GM12878 (cell line): ENCODE measurements at regions not wholly inside any gene's neighbourhood (a gene's known extent, or its start where the extent isn't known, plus 50 kb on each side); places are given as distances from the start of the nearest gene placed in this dataset.

Source experiments
- ATAC-seq: fragments of 200-7000 bp; cut with Tn5 transposase; 3 replicates; pipeline ENCODE4 v1.9.1; 2020; ENCODE audit warnings: mild to moderate bottlenecking, moderate library complexity
- BruUV-seq: library from RNA; stranded (reverse); fragments of 400-500 nt; replicated peaks from 2 replicates; lab custom pipeline; 2021; lab: Mats Ljungman, UMichigan
- CTCF ChIA-PET: fragments of 300-600 bp; sonication (Branson Sonifier 250); formaldehyde crosslinking; extraction: SDS; loops from one replicate; lab custom pipeline; 2021; ENCODE audit warnings: inconsistent platforms; lab: Yijun Ruan, JAX
- POLR2A ChIA-PET: fragments of 350-600 bp; formaldehyde crosslinking; extraction: SDS; loops from one replicate; lab custom pipeline; 2021; ENCODE audit warnings: inconsistent platforms; lab: Charles Lee
- RAD21 ChIA-PET: fragments of 300-600 bp; sonication (Branson Sonifier 250); formaldehyde crosslinking; loops from one replicate; lab custom pipeline; 2023; ENCODE audit warnings: antibody characterized with exemption; ENCODE audit not compliant: unreplicated experiment; lab: Charles Lee
- SMC1A ChIA-PET: fragments of 300-600 bp; sonication (Branson Sonifier 250); formaldehyde crosslinking; loops from one replicate; lab custom pipeline; 2023; ENCODE audit not compliant: unreplicated experiment, uncharacterized antibody; lab: Charles Lee
- DNase-seq: peaks from one replicate; pipeline ENCODE4 v3.0.0-alpha.2; 2011; ENCODE audit warnings: low read depth, low spot score
- FAIRE-seq: peaks from 3 replicates; lab custom pipeline; 2011; peaks lifted over from hg19 to GRCh38; lab: Jason Lieb, UNC
- H2AFZ ChIP-seq: 2 replicates; pipeline ENCODE4 v1.6.0; 2011; ENCODE audit warnings: low read depth, low read length, control low read depth; ENCODE audit not compliant: control insufficient read depth
- H3K27ac ChIP-seq: 2 replicates; pipeline ENCODE4 v1.5.1; 2011; ENCODE audit warnings: control low read depth; ENCODE audit not compliant: control insufficient read depth, insufficient read depth
- H3K27me3 ChIP-seq, 2 experiments: replicated peaks in 1 of 2; 2 replicates each; pipeline versions ENCODE4 v1.6.0 to v1.6.1; 2011; ENCODE audit warnings: low read length in 1 of 2; ENCODE audit not compliant: control insufficient read depth in 2 of 2, insufficient read depth in 2 of 2
- H3K36me3 ChIP-seq, 2 experiments: 2 replicates each; pipeline ENCODE4 v1.5.1; 2011; ENCODE audit warnings: low read length in 1 of 2; ENCODE audit not compliant: control insufficient read depth in 2 of 2, insufficient read depth in 2 of 2
- H3K4me1 ChIP-seq: 2 replicates; pipeline ENCODE4 v1.6.1; 2011; ENCODE audit warnings: mild to moderate bottlenecking, low read length, moderate library complexity, mixed read lengths; ENCODE audit not compliant: control insufficient read depth, insufficient read depth
- H3K4me2 ChIP-seq: 2 replicates; pipeline ENCODE4 v1.6.0; 2011; ENCODE audit warnings: control low read depth; ENCODE audit not compliant: control insufficient read depth, insufficient read depth
- H3K4me3 ChIP-seq: fragments of 200-600 bp; sonication (generic); 2 replicates; pipeline ENCODE4 v1.5.1; 2016
- H3K79me2 ChIP-seq: 2 replicates; pipeline ENCODE4 v1.6.0; 2011; ENCODE audit warnings: low read length; ENCODE audit not compliant: control insufficient read depth, insufficient read depth
- H3K9ac ChIP-seq: 2 replicates; pipeline ENCODE4 v1.8.0; 2011; ENCODE audit warnings: low read length, control low read depth, mixed read lengths; ENCODE audit not compliant: control insufficient read depth, insufficient read depth
- H3K9me3 ChIP-seq: replicated peaks from 3 replicates; pipeline ENCODE4 v1.5.1; 2011; ENCODE audit warnings: mild to moderate bottlenecking, low read length; ENCODE audit not compliant: control insufficient read depth, insufficient read depth
- H4K20me1 ChIP-seq: 2 replicates; pipeline ENCODE4 v1.6.0; 2011; ENCODE audit not compliant: control insufficient read depth, insufficient read depth
- ATF2 ChIP-seq: IDR thresholded peaks from 2 replicates; pipeline ENCODE4 v1.6.1; 2012; ENCODE audit warnings: low read length, inconsistent platforms
- ATF7 ChIP-seq: fragments of 450-650 bp; IDR thresholded peaks from 2 replicates; pipeline ENCODE4 v1.6.1; 2016; ENCODE audit warnings: low read depth, mild to moderate bottlenecking
- BHLHE40 ChIP-seq, 2 experiments: fragments of 450-650 bp in 1 of 2; IDR thresholded peaks; 2 replicates each; pipeline ENCODE4 v1.6.1; 2011 to 2017; ENCODE audit warnings: low read depth in 2 of 2, borderline replicate concordance in 1 of 2, improper control_type of control experiment in 1 of 2, low read length in 1 of 2, mild to moderate bottlenecking in 1 of 2
- CBFB ChIP-seq: IDR thresholded peaks from 2 replicates; pipeline ENCODE4 v1.6.1; 2016; ENCODE audit warnings: antibody characterized with exemption, low read depth
- CTCF ChIP-seq, 3 experiments: IDR thresholded peaks in 2 of 3; conservative IDR thresholded peaks in 1 of 3; 2 replicates each; pipeline ENCODE4 v1.5.1; 2011; ENCODE audit warnings: low read depth in 3 of 3, low read length in 3 of 3, mild to moderate bottlenecking in 3 of 3, control low read depth in 2 of 3, moderate library complexity in 2 of 3, inconsistent platforms in 1 of 3, mixed read lengths in 1 of 3; ENCODE audit not compliant: control insufficient read depth in 2 of 3, insufficient read depth in 1 of 3; ENCODE audit errors: extremely low read depth in 1 of 3
- E2F8 ChIP-seq: fragments of 450-650 bp; IDR thresholded peaks from 2 replicates; pipeline ENCODE4 v1.6.1; 2018; ENCODE audit warnings: mild to moderate bottlenecking, low read depth, moderate library complexity; ENCODE audit not compliant: partially characterized antibody
- E4F1 ChIP-seq: fragments of 450-650 bp; IDR thresholded peaks from 2 replicates; pipeline ENCODE4 v1.6.1; 2018; ENCODE audit warnings: borderline replicate concordance, mild to moderate bottlenecking; ENCODE audit not compliant: partially characterized antibody
- EGR1 ChIP-seq, 2 experiments: IDR thresholded peaks; 1 replicate in 1 of 2; 2 replicates in 1 of 2; pipeline ENCODE4 v1.6.1; 2011 to 2012; ENCODE audit warnings: low read depth in 2 of 2, low read length in 2 of 2, borderline replicate concordance in 1 of 2, mild to moderate bottlenecking in 1 of 2, moderate library complexity in 1 of 2
- EZH2 ChIP-seq: IDR thresholded peaks from 2 replicates; pipeline ENCODE4 v1.6.1; 2012; ENCODE audit warnings: low read depth, mild to moderate bottlenecking, control low read depth, inconsistent platforms, low read length, borderline replicate concordance; ENCODE audit not compliant: control insufficient read depth
- NR2F1 ChIP-seq: fragments of 450-650 bp; conservative IDR thresholded peaks from 2 replicates; pipeline ENCODE4 v1.6.1; 2017; ENCODE audit warnings: mild to moderate bottlenecking
- RCOR1 ChIP-seq: conservative IDR thresholded peaks from 2 replicates; pipeline ENCODE4 v1.6.1; 2012; ENCODE audit warnings: low read depth, low read length, improper control_type of control experiment
- SMAD1 ChIP-seq: fragments of 450-650 bp; IDR thresholded peaks from 2 replicates; pipeline ENCODE4 v1.6.1; 2018; ENCODE audit warnings: mild to moderate bottlenecking, low read depth; ENCODE audit not compliant: partially characterized antibody
- SRF ChIP-seq, 2 experiments: IDR thresholded peaks; 2 replicates each; pipeline ENCODE4 v1.6.1; 2011; ENCODE audit warnings: low read depth in 2 of 2, low read length in 2 of 2, mild to moderate bottlenecking in 1 of 2, moderate library complexity in 1 of 2
- WRNIP1 ChIP-seq: IDR thresholded peaks from 2 replicates; pipeline ENCODE4 v1.6.1; 2011; ENCODE audit warnings: low read depth, low read length, improper control_type of control experiment, borderline replicate concordance
- ZBED1 ChIP-seq: IDR thresholded peaks from 2 replicates; pipeline ENCODE4 v1.6.1; 2016; ENCODE audit warnings: borderline replicate concordance
- in situ Hi-C: fragments of 300-500 bp; cut with MboI; formaldehyde crosslinking; loops from 9 replicates; pipeline ENCODE4 v1.14.3; 2018; ENCODE audit warnings: mixed read lengths
- intact Hi-C: fragments of 100-400 bp; cut with micrococcal nuclease; formaldehyde crosslinking; loops from one replicate; pipeline ENCODE4 v1.14.2; 2022; ENCODE audit not compliant: unreplicated experiment

GRCh38 chr3:169020371-169020770 lies 643.1 kb downstream of the MECOM start (continued):
- TF ChIP-seq EGR1 (IDR thresholded peaks at IDR 0.05; ENCODE audit: borderline replicate concordance in 1 of 2, low read depth in 2 of 2, low read length in 2 of 2) (no peak), E2F8 (no peak), NR2F1 (no peak)

- intact Hi-C loops (no loop called here), in situ Hi-C loops (no loop called here)
- H3K4me1 ChIP-seq, result no peaks in the 10 kb centered on the region
- CTCF ChIA-PET, result interaction anchor here (1.4 kb wide), 1 partner anchor 8 kb away, joined by 3 read pairs; no protein-coding TSS in a partner anchor
- BruUV-seq, result no TSS peak
- H3K9me3 ChIP-seq, result no peaks in the 10 kb centered on the region
- H3K36me3 ChIP-seq, result no peaks in the 10 kb centered on the region
- H3K4me3 ChIP-seq, result no peak overlapping the region
- no peak overlapping the region for H3K4me2 ChIP-seq
- ATAC-seq (no peak), DNase-seq (no peak), FAIRE-seq (no peak)
- POLR2A ChIA-PET, result no interaction called here
- H3K79me2 ChIP-seq, result no peaks in the 10 kb centered on the region
- no peak overlapping the region for H3K9ac ChIP-seq
- H3K27ac ChIP-seq, result no peak overlapping the region
- SMC1A ChIA-PET, result no interaction called here
- RAD21 ChIA-PET, result no interaction called here
- H2AFZ ChIP-seq, result no peak overlapping the region
- H3K27me3 ChIP-seq, result no peaks in the 10 kb centered on the region
- no peaks in the 10 kb centered on the region for H4K20me1 ChIP-seq
- no peak for TF ChIP-seq SMAD1
- no peak for TF ChIP-seq CTCF (IDR thresholded peaks at IDR 0.05 in 2 of 3, conservative IDR thresholded peaks at IDR 0.05 in 1 of 3; ENCODE audit: control insufficient read depth in 2 of 3, extremely low read depth in 1 of 3, insufficient read depth in 1 of 3, low read depth in 3 of 3, low read length in 3 of 3)
- TF ChIP-seq EZH2, result no peak
- no peak for TF ChIP-seq ZBED1
- no peak for TF ChIP-seq ATF7
- no peak for TF ChIP-seq ATF2
- TF ChIP-seq SRF (IDR thresholded peaks at IDR 0.05; ENCODE audit: low read depth in 2 of 2, low read length in 2 of 2), result no peak
- no peak for TF ChIP-seq RCOR1
- no peak for TF ChIP-seq E4F1
- TF ChIP-seq CBFB, result no peak
- TF ChIP-seq WRNIP1, result no peak
- TF ChIP-seq BHLHE40 (IDR thresholded peaks at IDR 0.05; ENCODE audit: borderline replicate concordance in 1 of 2, low read depth in 2 of 2, low read length in 1 of 2), result no peak
Measured at GRCh38 chr3:169009453-169009852, 654.1 kb downstream of the MECOM start.
